ENCODE measurements at regions not wholly inside any gene's neighbourhood (a gene's known extent, or its start where the extent isn't known, plus 50 kb on each side); places are given as distances from the start of the nearest gene placed in this dataset.

DNA sequence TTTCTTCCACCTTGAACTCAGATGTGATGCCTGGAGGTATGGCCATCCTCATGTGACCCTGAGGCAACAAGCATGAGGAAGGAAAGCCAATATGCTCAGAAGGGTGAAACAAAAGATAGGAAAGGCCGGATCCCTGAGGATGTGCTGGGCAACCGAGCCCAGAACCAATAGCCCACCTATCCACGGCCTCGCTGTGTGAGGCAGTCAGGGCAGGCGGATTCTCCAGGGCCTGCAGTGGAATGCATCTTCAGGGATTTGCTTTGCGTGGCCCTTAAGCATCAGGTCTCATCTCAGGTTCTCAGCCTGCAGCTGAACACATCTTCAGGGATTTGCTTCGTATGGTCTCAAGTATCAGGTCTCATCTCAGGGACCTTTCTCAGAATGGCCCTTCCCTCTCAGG lies 139.8 kb downstream of the ANKRD60 start:
- Mint-ChIP-seq H3K36me3 (ENCODE audit: insufficient read depth, unreplicated experiment) (no peaks in the 10 kb centered on the region), H3K4me1 (ENCODE audit: low read depth, unreplicated experiment) (no peaks in the 10 kb centered on the region), H3K4me3 (ENCODE audit: unreplicated experiment) (no peak overlapping the region), H3K27ac (ENCODE audit: unreplicated experiment) (no peak overlapping the region), H3K9me3 (ENCODE audit: unreplicated experiment) (no peaks in the 10 kb centered on the region), H3K27me3 (ENCODE audit: insufficient read depth, unreplicated experiment) (peaks cover 28% of the 10 kb centered on the region)
- H3K4me1 ChIP-seq = no peaks in the 10 kb centered on the region
- 0 out of 2 replicates have a peak, but pooled peaks cover 1% of the 10 kb centered on the region for H3K27me3 ChIP-seq (replicated peaks; ENCODE audit: control insufficient read depth, insufficient read depth, low read length)
- H3K36me3 ChIP-seq (ENCODE audit: control insufficient read depth, insufficient read depth, low read length) = no peaks in the 10 kb centered on the region
- intact Hi-C loops (cut with micrococcal nuclease; ENCODE audit: unreplicated experiment) = no loop called here
- BruUV-seq (replicated peaks) = no TSS peak
- H3K4me3 ChIP-seq (ENCODE audit: low read depth, low read length) = no peak overlapping the region
- ChIA-PET POLR2A (no interaction called here), CTCF (interaction anchor here (1.9 to 2.9 kb wide), 3 partner anchors 390 to 466 kb away, joined by 5 to 33 read pairs (median 14); no protein-coding TSS in a partner anchor)
- H3K9me3 ChIP-seq = no peaks in the 10 kb centered on the region
- TF ChIP-seq, protein P1, sequence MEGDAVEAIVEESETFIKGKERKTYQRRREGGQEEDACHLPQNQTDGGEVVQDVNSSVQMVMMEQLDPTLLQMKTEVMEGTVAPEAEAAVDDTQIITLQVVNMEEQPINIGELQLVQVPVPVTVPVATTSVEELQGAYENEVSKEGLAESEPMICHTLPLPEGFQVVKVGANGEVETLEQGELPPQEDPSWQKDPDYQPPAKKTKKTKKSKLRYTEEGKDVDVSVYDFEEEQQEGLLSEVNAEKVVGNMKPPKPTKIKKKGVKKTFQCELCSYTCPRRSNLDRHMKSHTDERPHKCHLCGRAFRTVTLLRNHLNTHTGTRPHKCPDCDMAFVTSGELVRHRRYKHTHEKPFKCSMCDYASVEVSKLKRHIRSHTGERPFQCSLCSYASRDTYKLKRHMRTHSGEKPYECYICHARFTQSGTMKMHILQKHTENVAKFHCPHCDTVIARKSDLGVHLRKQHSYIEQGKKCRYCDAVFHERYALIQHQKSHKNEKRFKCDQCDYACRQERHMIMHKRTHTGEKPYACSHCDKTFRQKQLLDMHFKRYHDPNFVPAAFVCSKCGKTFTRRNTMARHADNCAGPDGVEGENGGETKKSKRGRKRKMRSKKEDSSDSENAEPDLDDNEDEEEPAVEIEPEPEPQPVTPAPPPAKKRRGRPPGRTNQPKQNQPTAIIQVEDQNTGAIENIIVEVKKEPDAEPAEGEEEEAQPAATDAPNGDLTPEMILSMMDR (IDR thresholded peaks at IDR 0.05; ENCODE audit: insufficient read depth in 1 of 2, low read depth in 1 of 2, low read length in 1 of 2, severe bottlenecking in 1 of 2, unreplicated experiment in 1 of 2) = no peak
- DNase-seq = peak in 1 of 2 experiments; percentile 32

DNA sequence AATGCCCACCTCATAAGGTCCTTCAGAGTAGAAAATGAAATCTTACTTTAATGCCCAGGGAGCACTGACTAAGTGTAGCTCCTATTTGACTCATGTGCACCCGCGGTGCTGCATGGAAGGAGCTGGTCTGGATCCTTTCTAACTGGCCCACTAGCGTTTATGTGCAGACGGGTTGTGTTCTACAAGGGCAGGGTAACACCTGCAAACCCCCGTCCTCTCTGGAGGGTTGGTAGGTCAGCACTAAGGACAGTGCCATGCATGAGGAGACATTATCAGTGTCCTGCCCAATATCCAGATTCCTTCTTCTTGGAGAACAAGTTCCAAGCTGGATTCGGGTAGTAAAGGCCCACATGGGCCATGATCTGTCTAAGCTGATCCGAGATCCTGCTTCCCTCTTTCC lies 140.3 kb downstream of the ANKRD60 start:
- Histone ChIP-seq H3K27me3 (replicated peaks; ENCODE audit: control insufficient read depth, insufficient read depth, low read length) (0 out of 2 replicates have a peak, but pooled peaks cover 1% of the 10 kb centered on the region), H3K36me3 (ENCODE audit: control insufficient read depth, insufficient read depth, low read length) (no peaks in the 10 kb centered on the region), H3K4me1 (no peaks in the 10 kb centered on the region), H3K9me3 (no peaks in the 10 kb centered on the region), H3K4me3 (ENCODE audit: low read depth, low read length) (no peak overlapping the region)
- TF ChIP-seq, protein P1 (IDR thresholded peaks at IDR 0.05; ENCODE audit: insufficient read depth in 1 of 2, low read depth in 1 of 2, low read length in 1 of 2, severe bottlenecking in 1 of 2, unreplicated experiment in 1 of 2) = no peak
- H3K4me1 Mint-ChIP-seq (ENCODE audit: low read depth, unreplicated experiment) = no peaks in the 10 kb centered on the region
- H3K27me3 Mint-ChIP-seq (ENCODE audit: insufficient read depth, unreplicated experiment) = peaks cover 28% of the 10 kb centered on the region
- intact Hi-C loops (cut with micrococcal nuclease; ENCODE audit: unreplicated experiment) = no loop called here
- no peak overlapping the region for H3K27ac Mint-ChIP-seq (ENCODE audit: unreplicated experiment)
- H3K9me3 Mint-ChIP-seq (ENCODE audit: unreplicated experiment) = no peaks in the 10 kb centered on the region
- H3K36me3 Mint-ChIP-seq (ENCODE audit: insufficient read depth, unreplicated experiment) = no peaks in the 10 kb centered on the region
- H3K4me3 Mint-ChIP-seq (ENCODE audit: unreplicated experiment) = no peak overlapping the region
- ChIA-PET CTCF (interaction anchor here (1.3 to 2.9 kb wide), 5 partner anchors 390 to 492 kb away, joined by 4 to 33 read pairs (median 7); no protein-coding TSS in a partner anchor), POLR2A (no interaction called here)
- BruUV-seq (replicated peaks) = no TSS peak
- DNase-seq = peak in 1 of 2 experiments; percentile 29

DNA sequence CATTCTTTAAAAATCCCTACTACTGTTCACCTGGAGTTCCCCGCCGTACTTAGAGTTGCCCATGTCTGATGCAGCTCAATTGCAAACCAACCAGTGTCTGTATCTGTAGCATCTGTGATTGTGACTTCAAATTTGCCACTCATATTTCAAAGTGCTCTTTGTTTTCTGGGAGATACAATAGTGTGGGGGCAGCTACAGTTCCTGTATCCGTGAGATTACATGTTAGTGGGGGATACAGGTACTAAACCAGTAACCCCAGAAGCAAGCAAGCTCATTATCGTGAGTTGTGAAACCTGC lies 140.9 kb downstream of the ANKRD60 start:
- H3K4me3 Mint-ChIP-seq (ENCODE audit: unreplicated experiment) = no peak overlapping the region
- H3K27ac Mint-ChIP-seq (ENCODE audit: unreplicated experiment) = no peak overlapping the region
- Histone ChIP-seq H3K36me3 (ENCODE audit: control insufficient read depth, insufficient read depth, low read length) (no peaks in the 10 kb centered on the region), H3K4me1 (no peaks in the 10 kb centered on the region), H3K4me3 (ENCODE audit: low read depth, low read length) (no peak overlapping the region), H3K27me3 (replicated peaks; ENCODE audit: control insufficient read depth, insufficient read depth, low read length) (0 out of 2 replicates have a peak, but pooled peaks cover 1% of the 10 kb centered on the region), H3K9me3 (no peaks in the 10 kb centered on the region)
- BruUV-seq (replicated peaks) = no TSS peak
- TF ChIP-seq, protein P1 (IDR thresholded peaks at IDR 0.05; ENCODE audit: insufficient read depth in 1 of 2, low read depth in 1 of 2, low read length in 1 of 2, severe bottlenecking in 1 of 2, unreplicated experiment in 1 of 2) = no peak
- H3K9me3 Mint-ChIP-seq (ENCODE audit: unreplicated experiment) = no peaks in the 10 kb centered on the region
- no peak for DNase-seq
- ChIA-PET CTCF (interaction anchor here (0.6 to 2.9 kb wide), 12 partner anchors 10 to 1099 kb away, joined by 3 to 33 read pairs (median 4); no protein-coding TSS in a partner anchor), POLR2A (no interaction called here)
- intact Hi-C loops (cut with micrococcal nuclease; ENCODE audit: unreplicated experiment) = loop anchor here (1.0 kb wide), 3 partner anchors 394 to 490 kb away; no protein-coding TSS in a partner anchor
- H3K4me1 Mint-ChIP-seq (ENCODE audit: low read depth, unreplicated experiment) = no peaks in the 10 kb centered on the region
- H3K27me3 Mint-ChIP-seq (ENCODE audit: insufficient read depth, unreplicated experiment) = peaks cover 27% of the 10 kb centered on the region
- H3K36me3 Mint-ChIP-seq (ENCODE audit: insufficient read depth, unreplicated experiment) = no peaks in the 10 kb centered on the region
